NCI-H2196 (cell line): ENCODE measurements at regions not wholly inside any gene's neighbourhood (a gene's known extent, or its start where the extent isn't known, plus 50 kb on each side); places are given as distances from the start of the nearest gene placed in this dataset.
"Not testable (repeated sequence)": the region's sequence is repeated elsewhere in the genome, so short reads cannot be mapped to it uniquely, and the experiment has no call there.

Source experiments
- DNase-seq: peaks from one replicate; lab custom pipeline; 2025; ENCODE audit not compliant: unreplicated experiment; lab: John Stamatoyannopoulos, UW

DNA sequence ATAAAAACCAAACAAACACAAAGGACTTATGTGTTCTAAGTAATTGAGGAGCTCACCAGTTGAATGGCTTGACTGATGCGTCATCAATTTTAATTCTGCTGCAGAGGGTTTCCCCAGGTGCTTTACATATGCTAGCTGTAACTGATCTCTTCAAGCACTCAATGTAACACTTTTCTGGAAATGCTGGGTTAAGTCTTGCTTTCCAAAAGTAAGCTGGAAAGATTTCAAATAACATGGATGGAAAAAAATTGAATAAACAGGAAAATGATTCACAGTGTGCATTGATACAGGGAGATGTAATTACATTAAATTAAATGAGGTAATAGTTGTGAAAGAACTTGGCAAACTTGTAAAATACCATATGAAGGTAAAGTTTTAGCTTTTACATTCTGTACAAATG is 186.7 kb upstream of the WDFY3 start:
- DNase-seq: no peak

DNA sequence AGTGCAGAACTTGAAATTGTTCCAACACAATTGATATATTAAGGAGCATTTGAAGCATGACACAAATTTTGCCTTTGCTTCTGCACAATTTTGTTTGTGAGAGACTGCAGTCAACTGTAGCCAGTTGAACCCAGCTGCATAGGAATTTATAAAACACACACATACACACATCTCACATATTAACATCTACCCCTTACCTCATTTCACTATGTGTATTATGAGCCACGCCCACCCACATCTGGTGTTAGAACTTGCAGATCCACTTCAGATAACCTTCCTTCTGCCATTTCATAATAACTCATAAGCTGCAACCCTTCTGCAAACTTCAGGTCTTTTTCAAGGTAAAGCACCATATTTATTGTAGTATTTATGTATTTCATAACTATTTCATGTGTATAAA is 188.1 kb upstream of the WDFY3 start:
- DNase-seq: no peak

DNA sequence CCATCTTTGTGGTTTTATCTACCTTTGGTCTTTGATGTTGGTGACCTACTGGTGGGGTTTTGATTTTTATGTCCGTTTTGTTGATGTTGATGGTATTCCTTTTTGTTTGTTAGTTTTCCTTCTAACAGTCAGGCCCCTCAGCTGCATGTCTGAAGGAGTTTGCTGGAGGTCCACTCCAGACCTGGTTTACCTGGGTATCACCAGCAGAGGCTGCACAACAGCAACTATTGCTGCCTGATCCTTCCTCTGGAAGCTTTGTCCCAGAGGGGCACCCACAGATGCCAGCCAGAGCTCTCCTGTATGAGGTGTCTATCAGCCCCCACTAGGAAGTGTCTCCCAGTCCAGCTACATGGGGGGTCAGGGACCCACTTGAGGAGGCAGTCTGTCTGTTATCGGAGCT is 199.3 kb upstream of the WDFY3 start:
- no peak for DNase-seq

DNA sequence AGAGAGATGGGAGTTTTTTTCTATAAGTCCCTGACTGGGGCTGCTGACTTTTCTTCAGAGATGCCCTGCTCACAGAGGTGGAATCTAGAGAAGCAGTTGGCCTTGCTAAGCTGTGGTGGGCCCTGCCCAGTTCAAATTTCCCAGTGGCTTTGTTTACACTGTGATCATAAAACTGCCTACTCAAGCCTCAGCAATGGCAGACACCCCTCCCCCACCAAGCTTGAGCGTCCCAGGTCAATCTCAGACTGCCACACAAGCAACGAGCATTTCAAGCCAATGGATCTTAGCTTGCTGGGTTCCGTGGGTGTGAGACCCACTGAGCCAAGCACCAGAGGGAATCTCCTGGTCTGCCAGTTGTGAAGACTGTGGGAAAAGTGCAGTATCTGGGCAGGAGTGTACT is 199.8 kb upstream of the WDFY3 start:
- no peak for DNase-seq

DNA sequence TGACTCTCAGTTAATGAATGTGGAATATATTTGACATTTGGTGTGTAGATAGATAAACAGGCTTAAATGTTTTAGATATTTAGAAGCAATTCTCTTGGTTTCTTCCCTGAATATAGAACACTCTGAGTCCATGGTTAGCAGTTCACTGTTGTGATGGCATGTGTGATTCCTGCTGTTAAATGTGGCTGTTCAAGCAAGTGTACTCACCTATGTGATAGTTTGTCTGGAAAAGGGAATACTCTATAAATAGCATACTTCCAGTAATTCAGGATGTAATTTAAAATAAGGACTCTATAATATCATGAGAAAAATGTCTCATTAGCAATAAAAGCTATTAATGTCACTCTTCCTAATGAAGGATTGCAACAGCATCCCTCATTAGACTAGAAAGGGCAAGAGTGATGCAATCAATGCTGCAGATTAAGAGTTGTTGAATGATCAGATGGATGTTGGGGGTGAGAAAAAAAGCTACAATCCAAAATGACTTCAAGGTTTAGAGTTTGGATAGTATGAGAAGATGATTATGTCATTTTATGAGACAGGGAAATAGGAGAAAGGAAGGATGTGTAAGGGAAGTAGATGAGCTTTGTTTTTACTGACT is 201.8 kb upstream of the WDFY3 start:
- DNase-seq: no peak

DNA sequence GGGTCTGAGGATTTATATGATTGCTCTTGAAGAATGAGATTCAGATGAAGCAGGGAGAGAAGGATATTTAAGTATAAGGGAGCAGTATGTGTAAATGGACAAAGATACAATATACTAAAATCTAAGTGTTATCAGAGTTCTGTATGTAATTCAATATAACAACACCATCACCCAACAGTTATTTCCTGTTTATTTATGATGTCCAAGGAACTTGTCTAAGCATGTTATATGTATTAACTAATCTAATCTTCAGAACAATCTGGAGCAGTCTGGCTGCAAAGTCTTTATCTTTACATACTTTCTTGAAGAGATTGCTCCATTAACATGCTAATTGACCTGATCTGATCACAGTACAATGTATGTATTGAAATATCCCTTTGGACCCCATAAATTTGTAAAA is 203.8 kb upstream of the WDFY3 start:
- no peak for DNase-seq

DNA sequence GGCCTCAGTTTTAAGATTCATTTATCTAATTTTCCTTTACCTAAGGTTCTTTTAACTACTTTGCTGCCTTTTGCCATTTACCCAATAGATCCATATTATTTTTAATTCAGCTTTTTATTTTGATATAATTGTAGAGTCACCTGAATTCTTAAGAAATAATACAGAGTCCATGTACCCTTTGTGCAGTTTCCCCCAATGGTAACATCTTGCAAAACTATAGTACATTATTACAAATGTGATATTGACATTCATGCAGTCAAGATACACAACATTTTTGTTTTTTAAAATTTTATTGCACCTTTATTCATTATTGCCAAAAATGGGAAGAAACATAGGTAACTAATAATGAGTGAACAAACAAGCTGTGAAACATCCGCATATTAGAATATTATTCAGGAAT is 208.7 kb upstream of the WDFY3 start:
- no peak for DNase-seq

DNA sequence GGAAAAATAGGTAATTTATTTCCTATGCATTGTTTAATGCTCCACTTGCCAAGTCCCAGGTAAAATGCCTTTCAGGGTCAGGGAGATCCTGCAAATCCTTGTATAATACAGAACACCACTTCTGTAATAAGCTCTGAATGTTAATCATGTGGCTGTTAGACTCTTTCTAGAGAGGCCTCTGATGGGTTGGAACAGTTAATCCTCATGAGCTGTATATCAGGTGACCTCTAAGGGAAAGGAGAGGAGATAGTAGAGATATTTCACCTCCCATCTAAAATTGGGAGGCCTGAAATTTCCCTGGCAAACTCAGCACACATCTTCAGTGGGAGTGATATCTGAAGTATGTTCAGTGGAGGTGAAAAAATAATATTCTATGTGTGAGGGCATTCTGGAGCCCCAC is 210.6 kb upstream of the WDFY3 start:
- no peak for DNase-seq

DNA sequence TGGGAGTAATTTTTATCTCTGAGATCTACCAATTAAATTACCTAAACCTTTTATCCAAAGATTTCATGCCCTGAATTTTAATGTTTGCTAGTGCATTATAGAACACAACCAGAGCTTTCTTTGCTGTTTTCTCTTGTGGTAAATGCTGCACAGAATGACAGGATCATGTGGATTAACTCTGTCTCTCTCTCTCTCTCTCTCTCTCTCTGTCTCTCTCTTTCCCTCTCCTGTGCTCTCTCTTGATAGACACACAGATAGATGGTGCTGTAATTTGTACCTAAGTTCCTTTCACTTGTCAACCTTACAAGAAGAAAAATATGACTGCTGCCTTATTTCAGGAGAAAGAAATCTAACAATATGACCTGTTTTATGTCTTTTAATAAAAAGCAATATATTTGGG is 211.2 kb upstream of the WDFY3 start:
- DNase-seq: no peak

DNA sequence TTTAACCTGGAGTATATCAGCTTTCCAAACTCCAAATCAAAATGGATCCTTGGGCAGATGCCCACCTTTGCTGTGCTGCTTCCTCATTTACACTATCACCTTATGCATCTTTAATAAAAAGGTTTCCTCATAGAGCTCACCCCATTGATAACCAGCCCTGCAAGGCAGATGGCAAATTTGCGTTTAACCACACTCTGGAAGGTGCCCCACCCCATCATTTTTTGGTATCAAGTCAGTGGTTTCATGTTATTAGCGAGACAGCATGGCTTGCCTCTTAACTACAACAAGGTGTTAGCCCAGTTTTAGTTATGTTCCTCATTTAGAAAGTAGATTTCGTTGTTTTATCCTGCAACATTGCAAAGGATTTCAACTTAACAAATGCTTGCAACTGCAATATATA is 214.0 kb upstream of the WDFY3 start:
- no peak for DNase-seq

DNA sequence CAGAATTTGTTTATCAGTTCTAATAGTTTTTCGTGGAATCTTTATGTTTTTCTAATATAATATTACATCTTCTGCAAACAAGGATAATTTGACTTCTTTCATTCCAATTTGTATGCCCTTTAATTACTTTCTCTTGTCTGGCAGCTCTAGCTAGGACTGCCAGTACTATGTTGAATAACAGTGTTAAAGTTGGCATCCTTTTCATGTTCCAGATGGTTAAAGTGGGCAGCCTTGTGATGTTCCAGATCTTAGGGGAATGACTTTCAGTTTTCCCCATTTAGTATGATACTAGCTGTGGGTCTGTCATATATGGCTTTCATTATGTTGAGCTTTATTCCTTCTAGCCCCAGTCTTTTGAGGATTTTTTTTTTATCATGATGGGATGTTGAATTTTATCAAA is 220.6 kb upstream of the WDFY3 start:
- DNase-seq: no peak

DNA sequence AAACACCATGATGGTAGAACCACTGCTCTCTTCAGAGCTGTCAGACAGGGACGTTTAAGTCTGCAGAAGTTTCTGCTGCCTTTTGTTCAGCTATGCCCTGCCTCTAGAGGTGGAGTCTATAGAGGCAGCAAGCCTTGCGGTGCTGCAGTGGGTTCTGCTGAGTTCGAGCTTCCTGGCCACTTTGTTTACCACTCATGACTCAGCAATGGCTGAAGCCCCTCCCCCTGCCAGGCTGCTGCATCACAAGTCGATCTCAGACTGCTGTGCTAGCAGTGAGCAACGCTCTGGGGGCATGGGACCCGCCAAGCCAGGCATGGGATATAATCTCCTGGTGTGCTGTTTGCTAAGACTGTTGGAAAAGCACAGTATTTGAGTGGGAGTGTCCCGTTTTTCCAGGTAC is 229.5 kb upstream of the WDFY3 start:
- DNase-seq: not testable (repeated sequence)

DNA sequence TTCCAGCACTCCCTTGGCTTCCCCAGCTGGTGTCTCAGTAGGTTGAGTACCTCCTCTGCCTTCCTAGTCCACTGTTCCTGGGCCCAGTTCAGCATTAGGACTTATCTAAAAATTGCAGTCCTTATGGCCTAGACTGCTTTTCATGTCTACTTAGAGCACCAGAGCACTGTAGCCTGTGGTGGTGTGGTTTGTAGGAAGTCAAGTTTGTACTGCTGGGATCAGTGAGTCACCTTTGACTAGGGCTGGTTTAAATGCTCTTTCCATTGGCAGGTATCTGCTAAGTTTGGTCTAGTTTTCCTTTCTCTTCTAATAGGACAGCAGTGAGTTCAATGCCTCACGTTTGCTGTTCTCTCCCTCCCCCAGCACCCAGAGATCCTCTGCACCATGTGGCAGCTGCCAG is 233.6 kb upstream of the WDFY3 start:
- no peak for DNase-seq

DNA sequence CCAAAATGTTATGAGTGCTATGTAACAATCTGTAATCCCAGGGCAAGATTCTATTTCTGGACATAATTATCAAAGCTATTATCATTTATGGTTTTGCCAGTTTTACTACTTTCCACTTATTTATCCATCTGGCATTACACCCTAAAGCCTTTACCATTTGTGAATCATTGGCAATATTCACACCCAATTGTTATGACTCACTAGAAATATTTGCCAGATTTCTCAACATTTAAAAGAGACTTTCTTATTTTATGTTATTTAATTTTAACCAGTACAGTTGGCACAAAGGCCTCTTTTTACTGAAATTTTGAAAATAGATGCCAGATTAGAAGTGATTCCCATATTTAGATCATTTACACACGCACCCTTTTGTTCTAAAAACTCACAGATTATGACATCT is 242.7 kb upstream of the WDFY3 start:
- DNase-seq: no peak

DNA sequence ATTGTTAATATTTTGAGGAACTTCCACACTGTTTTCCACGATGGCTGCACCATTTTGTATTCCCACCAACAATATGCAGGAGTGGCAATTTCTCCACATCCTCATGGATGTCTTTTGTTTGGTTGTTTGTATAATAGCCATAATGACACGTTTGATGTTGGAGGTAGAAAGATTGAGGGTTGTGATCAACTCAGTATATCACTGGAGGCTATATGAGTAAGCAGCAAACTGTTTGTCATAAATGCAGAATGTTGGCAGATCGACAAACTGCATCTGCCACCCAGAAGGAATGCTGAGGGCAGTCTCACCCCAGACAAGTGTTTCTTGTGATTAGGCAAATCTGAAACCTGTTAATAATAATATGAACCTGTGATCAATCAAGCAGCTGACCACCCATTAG is 243.9 kb upstream of the WDFY3 start:
- DNase-seq: no peak

DNA sequence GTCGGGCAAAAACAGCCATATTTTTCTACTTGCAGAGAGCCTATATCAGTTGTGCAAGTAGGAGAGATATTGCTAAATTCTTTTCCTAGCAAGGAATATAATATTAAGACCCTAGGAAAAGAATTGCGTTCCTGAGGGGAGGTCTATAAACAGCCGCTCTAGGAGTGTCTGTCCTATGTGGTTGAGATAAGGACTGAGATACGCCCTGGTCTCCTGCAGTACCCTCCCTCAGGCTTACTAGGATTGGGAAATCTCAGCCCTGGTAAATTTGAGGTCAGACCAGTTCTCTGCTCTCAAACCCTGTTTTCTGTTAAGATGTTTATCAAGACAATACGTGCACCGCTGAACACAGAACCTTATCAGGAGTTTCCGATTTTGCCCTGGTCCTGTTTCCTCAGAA is 250.1 kb upstream of the WDFY3 start:
- not testable (repeated sequence) for DNase-seq

DNA sequence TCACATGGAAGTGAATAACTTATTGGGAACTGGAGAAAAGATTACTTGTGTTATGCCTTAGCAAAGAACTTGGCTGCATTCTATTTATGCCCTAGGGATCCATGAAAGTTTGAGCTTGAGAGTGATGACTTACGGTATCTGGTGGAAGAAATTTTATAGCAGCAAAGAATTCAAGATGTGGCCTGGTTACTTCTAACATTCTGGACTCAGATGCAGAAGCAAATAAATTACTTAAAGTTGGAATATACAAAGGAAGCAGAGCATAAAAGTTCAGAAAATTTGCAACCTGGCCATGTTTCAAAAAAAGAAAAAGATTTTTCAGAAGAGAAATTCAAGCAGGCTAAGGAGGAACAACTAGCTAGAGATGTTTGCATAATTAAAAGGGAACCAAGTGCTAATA is 252.3 kb upstream of the WDFY3 start:
- DNase-seq: no peak

DNA sequence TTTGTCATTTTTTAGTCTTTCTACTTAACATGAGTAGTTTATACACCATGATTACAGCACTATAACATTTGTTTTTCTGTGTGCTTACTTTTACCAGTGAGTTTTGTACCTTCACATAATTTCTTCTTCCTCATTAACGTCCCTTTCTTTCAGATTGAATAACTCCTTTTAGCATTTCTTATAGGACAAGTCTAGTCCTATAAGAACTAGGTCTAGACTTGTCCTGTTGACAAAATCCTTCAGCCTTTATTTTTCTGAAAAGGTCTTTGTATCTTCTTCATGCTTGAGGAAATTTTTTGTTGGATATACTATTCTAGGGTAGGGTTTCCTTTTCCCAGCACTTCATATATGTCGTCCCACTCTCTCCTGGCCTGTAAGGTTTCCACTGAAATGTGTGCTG is 253.3 kb upstream of the ARHGAP24 start:
- DNase-seq: no peak

DNA sequence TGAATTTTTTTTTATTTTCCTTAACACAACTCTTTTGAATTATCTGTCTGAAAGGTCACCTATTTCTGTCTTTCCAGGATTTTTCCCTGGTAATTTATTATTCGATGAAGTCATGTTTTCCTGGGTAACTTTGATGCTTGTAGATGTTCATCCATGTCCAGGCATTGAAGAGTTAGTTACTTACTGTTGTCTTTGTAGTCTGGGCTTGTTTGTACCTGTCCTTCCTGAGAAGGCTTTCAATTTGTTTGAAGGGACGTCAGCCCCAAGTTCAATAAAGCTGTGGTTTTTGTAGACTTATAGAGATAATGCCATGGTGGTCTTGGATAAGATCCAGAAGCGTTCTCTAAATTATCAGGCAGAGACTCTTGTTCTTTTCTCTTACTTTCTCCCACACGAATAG is 252.4 kb upstream of the ARHGAP24 start:
- DNase-seq: no peak

DNA sequence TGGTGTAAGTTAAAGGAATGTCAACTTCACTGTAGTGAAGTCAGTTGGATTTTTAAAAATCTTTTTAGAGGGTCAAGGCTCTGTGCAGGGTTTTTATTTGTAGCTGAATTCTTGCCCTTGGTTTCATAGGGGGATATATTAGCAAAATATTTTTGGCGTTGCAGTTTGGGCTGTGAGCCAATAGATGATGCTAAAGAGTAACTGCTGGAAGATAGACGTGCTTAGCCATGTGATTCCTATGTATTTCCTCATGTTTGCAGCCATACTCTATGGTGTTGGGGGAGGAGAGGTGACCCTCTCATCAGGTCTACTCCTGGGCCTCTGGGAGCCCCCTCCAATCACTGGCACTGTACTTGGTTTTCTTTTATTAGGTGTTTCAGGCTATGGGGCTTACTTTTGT is 246.7 kb upstream of the ARHGAP24 start:
- no peak for DNase-seq

DNA sequence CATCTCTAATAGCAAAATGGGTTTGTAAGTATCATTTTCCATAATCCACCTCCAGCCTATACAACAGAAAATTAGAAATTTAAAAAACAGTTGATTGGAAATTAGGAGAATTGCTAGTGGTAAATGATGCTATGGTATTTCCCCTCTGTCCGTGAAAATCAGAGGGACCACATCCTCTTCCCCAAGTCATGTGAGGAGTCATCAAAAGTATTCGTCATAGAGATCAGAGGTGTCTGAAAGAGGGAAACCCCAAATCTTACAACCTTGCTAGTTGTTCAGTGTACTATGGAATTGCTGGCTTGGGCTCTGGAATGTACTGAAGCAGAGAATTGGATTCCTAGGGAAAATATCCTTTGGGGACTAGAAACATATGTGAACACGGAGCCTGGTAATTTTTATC is 241.4 kb upstream of the ARHGAP24 start:
- no peak for DNase-seq

DNA sequence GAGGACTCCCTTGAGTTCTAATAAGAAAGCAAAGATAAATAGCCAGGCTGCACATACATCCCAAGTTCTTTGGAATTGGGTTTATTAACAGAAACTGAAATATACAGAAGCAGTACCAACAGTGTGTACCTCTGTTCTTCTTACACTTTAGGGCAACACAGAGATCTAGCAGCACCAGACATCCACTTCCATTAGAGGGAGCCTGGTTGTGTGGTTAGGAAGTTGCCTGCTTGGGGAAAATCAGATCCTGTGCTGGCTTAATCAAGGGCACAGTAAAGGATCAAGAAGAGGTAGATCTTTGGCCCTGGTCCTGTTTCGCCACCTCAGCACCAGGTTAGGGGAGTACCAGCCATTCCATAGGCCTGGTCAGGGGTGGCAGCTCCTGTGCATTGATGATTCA is 231.1 kb upstream of the ARHGAP24 start:
- DNase-seq: no peak

DNA sequence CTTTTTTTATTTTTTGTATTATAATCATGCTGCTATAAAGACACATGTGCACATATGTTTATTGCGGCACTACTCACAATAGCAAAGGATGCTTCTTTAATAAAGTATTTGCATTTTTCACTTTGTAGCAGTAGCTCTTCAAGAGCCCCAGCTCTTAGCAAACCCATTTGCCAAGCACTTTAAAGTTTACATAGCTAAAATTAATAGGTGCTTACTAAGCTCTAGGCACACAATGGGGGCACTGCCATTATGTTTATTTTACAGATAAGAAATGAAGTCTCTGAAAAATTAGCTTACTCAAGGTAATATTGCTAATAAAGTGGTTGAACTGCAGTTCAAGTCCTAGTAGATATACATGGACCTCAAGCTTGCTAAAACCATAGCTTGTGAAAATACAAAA is 230.3 kb upstream of the ARHGAP24 start:
- no peak for DNase-seq

DNA sequence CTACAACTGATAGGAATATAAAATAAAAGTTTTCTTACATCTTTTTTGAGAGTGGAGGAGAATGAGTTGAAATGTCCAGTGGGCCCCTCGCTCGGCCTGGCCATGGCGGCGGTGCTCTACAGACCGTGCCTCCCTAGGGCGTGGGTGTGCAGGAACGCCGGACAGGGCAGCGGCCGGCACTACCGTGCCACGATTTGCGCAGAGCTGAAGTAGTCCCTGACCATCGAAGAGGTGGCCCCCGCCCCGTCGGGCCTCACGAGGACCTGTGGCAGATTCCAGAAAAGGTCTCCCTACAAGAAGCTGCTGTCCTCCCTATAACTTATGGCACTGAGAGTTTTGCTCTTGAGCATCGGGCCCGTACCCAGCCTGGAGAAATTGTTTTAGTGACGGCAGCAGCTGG is 228.9 kb upstream of the ARHGAP24 start:
- DNase-seq: no peak
